ENCODE measurements at regions not wholly inside any gene's neighbourhood (a gene's known extent, or its start where the extent isn't known, plus 50 kb on each side); places are given as distances from the start of the nearest gene placed in this dataset.

- DNase-seq (ENCODE audit: low read depth, low spot score) (no peak), ATAC-seq (no peak)
- Histone ChIP-seq H3K4me3 (ENCODE audit: low read depth in 2 of 2, low read length in 2 of 2) (no peak overlapping the region), H3K36me3 (ENCODE audit: control insufficient read depth, insufficient read depth, low read length) (no peaks in the 10 kb centered on the region), H3K9me3 (ENCODE audit: control insufficient read depth, insufficient read depth, low read depth, low read length) (no peaks in the 10 kb centered on the region), H3K27ac (ENCODE audit: low read length) (no peak overlapping the region), H3K27me3 (ENCODE audit: control insufficient read depth, insufficient read depth, low read length) (peaks cover 6% of the 10 kb centered on the region), H3K4me1 (ENCODE audit: control insufficient read depth, insufficient read depth, low read length) (no peaks in the 10 kb centered on the region)
- ChIA-PET CTCF (no interaction called here), POLR2A (no interaction called here)
- BruUV-seq (replicated peaks): no TSS peak
- in situ Hi-C loops (cut with HindIII; ENCODE audit: low pct_unique_long_range_greater_than_20kb, low sequenced_read_pairs): no loop called here
- intact Hi-C loops (cut with micrococcal nuclease; ENCODE audit: unreplicated experiment): no loop called here
- no peak for TF ChIP-seq TCF7L2 (IDR thresholded peaks at IDR 0.05; ENCODE audit: low read depth, low read length)
- TF ChIP-seq REST (IDR thresholded peaks at IDR 0.05; ENCODE audit: insufficient read depth in 1 of 2, low read depth in 2 of 2, low read length in 1 of 2): no peak
- no peak for TF ChIP-seq POLR2AphosphoS5 (IDR thresholded peaks at IDR 0.05; ENCODE audit: low read depth, low read length)
- TF ChIP-seq, protein P1, sequence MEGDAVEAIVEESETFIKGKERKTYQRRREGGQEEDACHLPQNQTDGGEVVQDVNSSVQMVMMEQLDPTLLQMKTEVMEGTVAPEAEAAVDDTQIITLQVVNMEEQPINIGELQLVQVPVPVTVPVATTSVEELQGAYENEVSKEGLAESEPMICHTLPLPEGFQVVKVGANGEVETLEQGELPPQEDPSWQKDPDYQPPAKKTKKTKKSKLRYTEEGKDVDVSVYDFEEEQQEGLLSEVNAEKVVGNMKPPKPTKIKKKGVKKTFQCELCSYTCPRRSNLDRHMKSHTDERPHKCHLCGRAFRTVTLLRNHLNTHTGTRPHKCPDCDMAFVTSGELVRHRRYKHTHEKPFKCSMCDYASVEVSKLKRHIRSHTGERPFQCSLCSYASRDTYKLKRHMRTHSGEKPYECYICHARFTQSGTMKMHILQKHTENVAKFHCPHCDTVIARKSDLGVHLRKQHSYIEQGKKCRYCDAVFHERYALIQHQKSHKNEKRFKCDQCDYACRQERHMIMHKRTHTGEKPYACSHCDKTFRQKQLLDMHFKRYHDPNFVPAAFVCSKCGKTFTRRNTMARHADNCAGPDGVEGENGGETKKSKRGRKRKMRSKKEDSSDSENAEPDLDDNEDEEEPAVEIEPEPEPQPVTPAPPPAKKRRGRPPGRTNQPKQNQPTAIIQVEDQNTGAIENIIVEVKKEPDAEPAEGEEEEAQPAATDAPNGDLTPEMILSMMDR (IDR thresholded peaks at IDR 0.05): no peak
- no peak for TF ChIP-seq SIN3A (IDR thresholded peaks at IDR 0.05; ENCODE audit: borderline replicate concordance, insufficient read depth, low read depth, low read length)
These were observed 340.4 kb downstream of the RPS6KC1 start for GRCh38 chr1:213391445-213391844.

DNA sequence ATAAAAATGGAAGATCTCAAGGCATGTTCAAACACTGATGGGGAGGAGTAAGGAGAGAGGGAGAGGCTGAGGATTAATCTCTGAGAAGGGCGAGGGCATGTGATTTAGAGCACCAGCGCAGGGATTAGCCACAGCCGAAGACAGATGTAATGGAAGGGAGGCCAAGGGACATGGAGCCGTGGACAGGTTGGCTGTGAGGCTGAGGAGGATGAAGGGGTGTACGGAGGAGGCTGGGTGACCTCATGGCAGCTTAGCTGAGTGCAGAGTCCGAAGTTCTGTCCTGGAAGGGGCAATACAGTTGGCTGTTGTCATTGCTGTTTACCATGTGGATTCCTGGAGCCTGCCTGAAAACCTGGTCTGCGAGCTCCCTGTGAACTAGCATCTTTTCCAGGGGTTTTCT lies 342.8 kb downstream of the RPS6KC1 start:
- TF ChIP-seq REST (IDR thresholded peaks at IDR 0.05; ENCODE audit: insufficient read depth in 1 of 2, low read depth in 2 of 2, low read length in 1 of 2): no peak
- H3K9me3 ChIP-seq (ENCODE audit: control insufficient read depth, insufficient read depth, low read depth, low read length): no peaks in the 10 kb centered on the region
- no peak for ATAC-seq
- ChIA-PET POLR2A (no interaction called here), CTCF (no interaction called here)
- no peaks in the 10 kb centered on the region for H3K4me1 ChIP-seq (ENCODE audit: control insufficient read depth, insufficient read depth, low read length)
- H3K36me3 ChIP-seq (ENCODE audit: control insufficient read depth, insufficient read depth, low read length): no peaks in the 10 kb centered on the region
- in situ Hi-C loops (cut with HindIII; ENCODE audit: low pct_unique_long_range_greater_than_20kb, low sequenced_read_pairs): no loop called here
- no TSS peak for BruUV-seq (replicated peaks)
- intact Hi-C loops (cut with micrococcal nuclease; ENCODE audit: unreplicated experiment): no loop called here
- no peak for DNase-seq (ENCODE audit: low read depth, low spot score)
- no peak overlapping the region for H3K27ac ChIP-seq (ENCODE audit: low read length)
- H3K27me3 ChIP-seq (ENCODE audit: control insufficient read depth, insufficient read depth, low read length): peaks cover 4% of the 10 kb centered on the region; the same call in 1 of the 2 replicates
- H3K4me3 ChIP-seq (ENCODE audit: low read depth in 2 of 2, low read length in 2 of 2): no peak overlapping the region

All from Panc1 (cell line).